ENCODE measurements at regions not wholly inside any gene's neighbourhood (a gene's known extent, or its start where the extent isn't known, plus 50 kb on each side); places are given as distances from the start of the nearest gene placed in this dataset.

DNA sequence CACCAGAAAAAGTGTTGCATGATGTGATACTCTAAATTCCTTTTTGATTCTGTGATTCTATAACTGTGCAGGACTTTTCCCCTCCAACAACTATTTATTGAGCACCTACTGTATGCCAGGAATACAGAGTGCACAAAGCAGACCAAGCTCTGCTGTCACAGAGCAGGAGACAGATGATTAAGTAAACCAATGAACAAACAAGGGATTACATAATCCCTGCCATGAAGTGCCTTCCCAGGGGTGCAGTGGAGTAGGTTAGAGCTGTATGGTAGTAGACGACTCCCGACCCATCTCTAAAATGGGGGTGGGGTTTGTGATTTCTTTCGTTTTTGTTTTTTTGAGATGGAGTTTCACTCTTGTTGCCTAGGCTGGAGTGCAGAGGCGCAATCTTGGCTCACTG lies 213.9 kb downstream of the TBX5 start:
- Mint-ChIP-seq H3K36me3 (no peaks in the 10 kb centered on the region), H3K9me3 (peaks cover 3% of the 10 kb centered on the region), H3K4me3 (no peak overlapping the region), H3K4me1 (no peaks in the 10 kb centered on the region), H3K27ac (no peak overlapping the region), H3K27me3 (no peaks in the 10 kb centered on the region)
- no peak for DNase-seq
- CTCF ChIA-PET = no interaction called here

- Mint-ChIP-seq H3K36me3 (no peaks in the 10 kb centered on the region), H3K9me3 (peaks cover 3% of the 10 kb centered on the region), H3K27me3 (peaks cover 1% of the 10 kb centered on the region), H3K27ac (no peak overlapping the region), H3K4me3 (no peak overlapping the region), H3K4me1 (no peaks in the 10 kb centered on the region)
- DNase-seq = no peak
- CTCF ChIA-PET = no interaction called here
Measured at GRCh38 chr12:114191581-114191980, 214.4 kb downstream of the TBX5 start.

- H3K27ac Mint-ChIP-seq = no peak overlapping the region
- H3K4me3 Mint-ChIP-seq = no peak overlapping the region
- H3K4me1 Mint-ChIP-seq = no peaks in the 10 kb centered on the region
- peaks cover 6% of the 10 kb centered on the region for H3K27me3 Mint-ChIP-seq
- peaks cover 3% of the 10 kb centered on the region for H3K9me3 Mint-ChIP-seq
- DNase-seq = no peak
- CTCF ChIA-PET = no interaction called here
- H3K36me3 Mint-ChIP-seq = no peaks in the 10 kb centered on the region
Measured at GRCh38 chr12:114190971-114191370, 215.0 kb downstream of the TBX5 start.

- no peak for DNase-seq
- H3K4me3 Mint-ChIP-seq = no peak overlapping the region
- H3K27me3 Mint-ChIP-seq = peaks cover 6% of the 10 kb centered on the region
- H3K36me3 Mint-ChIP-seq = no peaks in the 10 kb centered on the region
- H3K9me3 Mint-ChIP-seq = peaks cover 3% of the 10 kb centered on the region
- CTCF ChIA-PET = no interaction called here
- H3K4me1 Mint-ChIP-seq = no peaks in the 10 kb centered on the region
- no peak overlapping the region for H3K27ac Mint-ChIP-seq
Measured at GRCh38 chr12:114189266-114189665, 216.7 kb downstream of the TBX5 start.

DNA sequence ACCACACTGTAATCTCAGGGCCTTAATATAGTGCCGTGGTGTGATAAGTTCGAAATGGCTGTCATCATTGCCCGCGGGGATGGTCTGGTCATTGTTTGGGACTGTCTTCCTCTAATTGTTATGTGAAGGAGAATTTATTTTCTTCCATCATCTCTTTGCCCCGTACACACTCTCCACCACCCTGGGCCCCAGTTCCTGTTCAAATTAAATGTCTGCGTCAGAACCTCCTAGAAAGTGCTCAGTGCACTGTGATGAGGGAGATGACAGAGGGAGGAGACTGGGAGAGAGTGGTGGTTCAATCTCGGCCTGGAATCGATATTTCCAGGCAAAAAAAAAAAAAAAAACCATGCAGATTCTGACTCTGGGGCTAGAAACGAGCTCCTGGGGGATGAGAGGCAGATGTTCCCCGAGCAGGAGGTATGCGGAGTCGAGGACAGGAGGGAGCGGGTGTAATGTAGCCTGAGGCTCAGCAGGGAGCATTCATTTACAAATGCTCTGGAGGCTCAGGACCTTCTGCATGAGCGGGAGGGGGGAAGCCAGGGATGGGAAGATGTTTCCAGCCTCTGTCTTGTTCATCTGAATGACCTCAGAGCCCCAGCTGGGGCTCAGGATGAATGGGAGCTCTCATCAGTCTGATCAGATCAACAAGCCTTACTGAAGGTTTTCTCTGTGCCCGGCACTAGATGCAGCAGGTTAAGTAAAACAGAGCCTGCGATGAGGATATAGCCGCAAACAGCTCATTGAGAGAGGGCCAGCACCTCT lies 219.5 kb downstream of the TBX5 start:
- Mint-ChIP-seq H3K4me1 (no peaks in the 10 kb centered on the region), H3K4me3 (no peak overlapping the region), H3K27ac (no peak overlapping the region), H3K9me3 (no peaks in the 10 kb centered on the region), H3K27me3 (peaks cover 6% of the 10 kb centered on the region), H3K36me3 (no peaks in the 10 kb centered on the region)
- CTCF ChIA-PET = no interaction called here
- no peak for DNase-seq

DNA sequence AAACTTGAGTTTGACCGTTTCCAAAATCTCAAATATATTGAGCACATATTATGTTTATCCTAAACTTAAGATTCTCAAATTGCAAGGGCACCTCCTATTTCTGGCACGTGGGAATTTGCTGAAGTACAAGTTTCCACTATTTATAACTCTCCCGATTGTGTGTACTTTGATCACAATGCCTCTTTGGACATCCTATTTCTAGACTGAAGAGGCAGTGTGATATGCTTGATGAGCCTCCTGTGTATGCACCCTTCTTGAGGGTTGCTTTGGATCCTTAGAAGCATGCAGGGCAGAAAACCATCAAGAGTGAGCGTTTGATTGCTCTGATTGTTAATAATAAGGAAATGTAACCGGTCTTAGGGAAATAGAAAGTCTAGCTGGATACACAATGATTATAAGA lies 218.9 kb upstream of the RBM19 start:
- H3K4me3 Mint-ChIP-seq = no peak overlapping the region
- no peaks in the 10 kb centered on the region for H3K4me1 Mint-ChIP-seq
- peaks cover 6% of the 10 kb centered on the region for H3K27me3 Mint-ChIP-seq
- no peak overlapping the region for H3K27ac Mint-ChIP-seq
- no peaks in the 10 kb centered on the region for H3K36me3 Mint-ChIP-seq
- peaks cover 2% of the 10 kb centered on the region for H3K9me3 Mint-ChIP-seq
- no peak for DNase-seq
- CTCF ChIA-PET = no interaction called here

- no peaks in the 10 kb centered on the region for H3K36me3 Mint-ChIP-seq
- DNase-seq = no peak
- H3K4me3 Mint-ChIP-seq = no peak overlapping the region
- CTCF ChIA-PET = no interaction called here
- no peak overlapping the region for H3K27ac Mint-ChIP-seq
- H3K27me3 Mint-ChIP-seq = no peaks in the 10 kb centered on the region
- H3K4me1 Mint-ChIP-seq = no peaks in the 10 kb centered on the region
- no peaks in the 10 kb centered on the region for H3K9me3 Mint-ChIP-seq
Measured at GRCh38 chr12:114174326-114174725, 208.2 kb upstream of the RBM19 start.

DNA sequence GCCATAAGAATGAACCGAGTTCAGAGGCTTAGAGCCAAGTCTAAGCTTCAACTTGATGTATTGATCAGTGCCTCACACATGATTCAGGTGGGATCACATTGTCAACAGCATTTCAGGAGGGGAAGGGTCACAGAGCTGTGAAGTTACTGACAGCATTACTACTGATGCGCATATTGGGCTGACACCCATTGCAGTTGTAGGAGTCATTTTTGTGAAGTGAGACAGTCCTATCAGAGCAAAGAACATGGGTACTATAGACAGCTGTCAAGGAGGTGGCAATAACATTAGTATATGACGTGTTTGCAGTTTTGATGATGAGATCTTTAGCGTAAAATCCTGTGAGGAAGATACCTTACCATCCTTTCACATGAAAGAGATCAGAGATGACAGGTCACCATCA lies 206.0 kb upstream of the RBM19 start:
- H3K36me3 Mint-ChIP-seq = no peaks in the 10 kb centered on the region
- H3K9me3 Mint-ChIP-seq = no peaks in the 10 kb centered on the region
- no peaks in the 10 kb centered on the region for H3K27me3 Mint-ChIP-seq
- H3K27ac Mint-ChIP-seq = no peak overlapping the region
- DNase-seq = no peak
- H3K4me3 Mint-ChIP-seq = no peak overlapping the region
- CTCF ChIA-PET = no interaction called here
- no peaks in the 10 kb centered on the region for H3K4me1 Mint-ChIP-seq

DNA sequence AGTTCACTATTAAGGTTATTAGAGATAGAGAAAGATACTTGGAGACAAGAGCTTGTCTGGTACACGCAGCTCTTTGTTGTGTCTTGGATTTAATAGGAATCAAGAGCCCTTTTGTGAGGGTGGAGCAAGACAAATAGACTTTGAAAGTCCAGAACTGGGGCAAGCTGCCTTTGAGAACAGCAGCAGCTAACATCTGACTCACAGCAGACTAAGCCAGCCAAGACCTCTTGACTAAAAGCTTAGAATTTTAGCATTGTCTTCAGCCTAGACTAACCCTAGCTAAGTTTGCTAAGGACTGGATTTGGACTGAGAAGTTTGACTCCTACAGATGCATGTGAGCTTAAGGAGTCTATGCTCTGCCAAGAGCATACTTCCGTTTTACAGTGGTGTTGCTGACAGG lies 201.9 kb upstream of the RBM19 start:
- CTCF ChIA-PET = interaction anchor here (0.9 to 2.4 kb wide), 2 partner anchors 10 to 12 kb away, joined by 3 to 8 read pairs; no protein-coding TSS in a partner anchor

GRCh38 chr12:114167431-114167830 lies 201.3 kb upstream of the RBM19 start:
- CTCF ChIA-PET = interaction anchor here (0.9 to 2.4 kb wide), 3 partner anchors 10 to 187 kb away, joined by 3 to 8 read pairs (median 3); no protein-coding TSS in a partner anchor
- H3K4me1 Mint-ChIP-seq = no peaks in the 10 kb centered on the region
- H3K27me3 Mint-ChIP-seq = no peaks in the 10 kb centered on the region

More for the DNA sequence above, 201.9 kb upstream of the RBM19 start:
- Mint-ChIP-seq H3K4me1 (no peaks in the 10 kb centered on the region), H3K36me3 (no peaks in the 10 kb centered on the region), H3K9me3 (no peaks in the 10 kb centered on the region), H3K27me3 (no peaks in the 10 kb centered on the region), H3K27ac (no peak overlapping the region), H3K4me3 (no peak overlapping the region)
- no peak for DNase-seq

GRCh38 chr12:114166362-114166761 lies 200.2 kb upstream of the RBM19 start:
- no peak overlapping the region for H3K27ac Mint-ChIP-seq
- DNase-seq = no peak
- H3K36me3 Mint-ChIP-seq = no peaks in the 10 kb centered on the region
- H3K27me3 Mint-ChIP-seq = no peaks in the 10 kb centered on the region
- no peak overlapping the region for H3K4me3 Mint-ChIP-seq
- H3K4me1 Mint-ChIP-seq = no peaks in the 10 kb centered on the region
- CTCF ChIA-PET = interaction anchor here (1.1 to 2.4 kb wide), 4 partner anchors 11 to 343 kb away, joined by 3 to 8 read pairs (median 4); no protein-coding TSS in a partner anchor
- H3K9me3 Mint-ChIP-seq = no peaks in the 10 kb centered on the region

More at GRCh38 chr12:114167431-114167830, 201.3 kb upstream of the RBM19 start:
- no peak for DNase-seq
- Mint-ChIP-seq H3K27ac (no peak overlapping the region), H3K9me3 (no peaks in the 10 kb centered on the region), H3K36me3 (no peaks in the 10 kb centered on the region), H3K4me3 (no peak overlapping the region)

GRCh38 chr12:114165921-114166320 lies 199.8 kb upstream of the RBM19 start:
- Mint-ChIP-seq H3K36me3 (no peaks in the 10 kb centered on the region), H3K4me3 (no peak overlapping the region), H3K27me3 (no peaks in the 10 kb centered on the region), H3K4me1 (no peaks in the 10 kb centered on the region), H3K9me3 (no peaks in the 10 kb centered on the region), H3K27ac (no peak overlapping the region)
- CTCF ChIA-PET = interaction anchor here (1.1 to 2.4 kb wide), 3 partner anchors 10 to 343 kb away, joined by 3 to 8 read pairs (median 4); no protein-coding TSS in a partner anchor
- no peak for DNase-seq

- Mint-ChIP-seq H3K4me1 (no peaks in the 10 kb centered on the region), H3K27ac (no peak overlapping the region), H3K27me3 (no peaks in the 10 kb centered on the region), H3K4me3 (no peak overlapping the region), H3K9me3 (no peaks in the 10 kb centered on the region), H3K36me3 (no peaks in the 10 kb centered on the region)
- CTCF ChIA-PET = no interaction called here
- DNase-seq = no peak
Measured at GRCh38 chr12:114164351-114164750, 198.2 kb upstream of the RBM19 start.

GRCh38 chr12:114163771-114164170 lies 197.6 kb upstream of the RBM19 start:
- DNase-seq = no peak
- no peak overlapping the region for H3K4me3 Mint-ChIP-seq
- no peak overlapping the region for H3K27ac Mint-ChIP-seq
- no peaks in the 10 kb centered on the region for H3K4me1 Mint-ChIP-seq
- H3K36me3 Mint-ChIP-seq = no peaks in the 10 kb centered on the region
- CTCF ChIA-PET = no interaction called here
- H3K27me3 Mint-ChIP-seq = no peaks in the 10 kb centered on the region
- H3K9me3 Mint-ChIP-seq = peaks cover under 1% of the 10 kb centered on the region

DNA sequence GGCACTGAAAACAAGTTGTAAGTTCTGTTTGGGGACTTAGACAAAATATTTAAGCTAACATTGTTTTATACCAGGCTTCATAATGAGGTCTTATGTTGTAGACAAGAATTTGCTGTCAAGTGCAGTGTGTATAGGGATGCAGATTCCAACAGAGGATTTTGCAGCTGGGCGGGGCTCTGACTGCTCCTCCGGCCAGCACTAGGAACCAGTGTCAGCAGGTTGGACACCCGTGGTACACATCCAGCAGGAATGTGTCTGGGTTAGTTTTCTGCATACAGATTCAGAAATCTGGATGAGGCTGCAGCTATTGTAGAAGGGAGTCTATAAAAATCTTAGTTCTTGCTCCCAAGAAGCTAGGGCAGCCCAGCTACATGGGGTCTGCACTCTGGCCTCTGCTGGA lies 194.3 kb upstream of the RBM19 start:
- no peak overlapping the region for H3K27ac Mint-ChIP-seq
- no peak for DNase-seq
- peaks cover 4% of the 10 kb centered on the region for H3K9me3 Mint-ChIP-seq
- no peak overlapping the region for H3K4me3 Mint-ChIP-seq
- no peaks in the 10 kb centered on the region for H3K36me3 Mint-ChIP-seq
- no peaks in the 10 kb centered on the region for H3K4me1 Mint-ChIP-seq
- CTCF ChIA-PET = no interaction called here
- no peaks in the 10 kb centered on the region for H3K27me3 Mint-ChIP-seq

All from activated naive CD4-positive, alpha-beta T cell treated with anti-CD3 and anti-CD28 coated beads, Interleukin-2, amount 10 ng/mL, durations not matched to agents 7 days and 5 days (primary cell).